GM19043 (cell line): ENCODE measurements at regions not wholly inside any gene's neighbourhood (a gene's known extent, or its start where the extent isn't known, plus 50 kb on each side); places are given as distances from the start of the nearest gene placed in this dataset.

Experiments
- ATAC-seq: cut with Tn5 transposase; IDR thresholded peaks from one replicate; pipeline ENCODE4 v1.9.1; 2021; ENCODE audit warnings: low read depth; ENCODE audit not compliant: unreplicated experiment

DNA sequence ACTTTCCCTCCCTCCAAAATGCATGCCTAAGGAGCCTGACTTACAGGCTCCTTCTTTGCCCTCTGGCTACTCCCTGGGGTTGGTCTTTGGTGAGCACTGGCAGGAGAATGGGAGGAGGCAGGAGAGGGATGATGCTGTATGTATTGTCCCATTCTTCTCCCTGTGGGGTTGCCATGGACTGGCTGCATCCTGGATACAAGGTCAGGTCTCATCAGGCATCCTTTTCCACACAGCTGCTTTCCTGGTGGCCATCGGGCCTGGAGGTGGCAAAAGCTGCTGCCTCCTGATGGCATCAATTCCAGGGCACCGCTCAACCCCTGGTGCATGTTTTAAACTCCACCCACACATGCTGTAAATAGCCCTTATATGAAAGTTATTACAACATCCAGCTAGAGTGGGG lies 257.2 kb downstream of the ETS1 start:
- ATAC-seq = no peak

DNA sequence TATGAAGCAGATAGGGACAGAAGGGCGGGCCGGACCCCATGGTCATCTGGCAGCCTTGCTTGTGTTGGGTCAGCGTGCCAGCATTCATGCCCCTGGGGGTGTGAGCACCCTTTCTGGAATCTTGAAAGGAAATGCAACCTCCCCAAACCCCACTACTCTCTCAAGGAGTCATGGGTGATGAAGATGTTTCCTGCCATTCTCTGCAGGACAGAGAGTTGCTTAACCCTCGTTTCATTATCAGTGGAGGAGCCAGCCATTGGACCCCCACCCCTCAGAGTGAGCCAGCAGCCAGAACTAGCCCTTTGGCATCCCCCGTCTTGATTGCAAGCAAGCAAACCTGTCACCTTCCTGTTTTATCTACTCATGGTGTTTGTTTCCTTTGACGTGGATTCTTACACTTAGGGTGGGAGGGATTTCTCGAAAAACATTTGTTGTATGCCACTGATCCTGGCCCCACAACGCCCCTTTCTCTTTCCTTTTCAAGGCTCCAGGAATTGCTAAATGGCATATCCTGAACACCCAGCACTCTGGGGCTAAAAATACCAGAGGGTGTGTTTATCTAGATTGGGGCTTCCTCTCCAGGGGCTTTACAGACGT lies 258.3 kb downstream of the ETS1 start:
- ATAC-seq = no peak

DNA sequence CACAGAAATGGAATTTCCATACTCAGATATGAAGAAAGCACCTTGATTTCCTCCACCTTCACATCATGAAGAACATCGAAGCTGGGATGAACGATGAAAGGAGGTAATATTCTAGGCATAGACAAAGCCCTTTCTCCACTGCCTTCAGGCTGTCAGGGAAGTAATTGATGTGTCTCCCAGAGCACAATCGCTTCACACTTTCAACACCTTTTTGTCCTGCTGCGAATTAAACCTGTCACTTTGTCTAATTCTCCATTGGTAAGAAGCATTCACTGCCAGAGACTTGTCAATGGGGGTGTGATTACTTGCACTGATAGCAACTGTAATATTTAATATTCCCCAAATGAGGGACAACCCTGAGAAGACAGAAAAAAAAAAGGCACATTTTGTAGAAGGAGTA lies 260.1 kb downstream of the ETS1 start:
- no peak for ATAC-seq

DNA sequence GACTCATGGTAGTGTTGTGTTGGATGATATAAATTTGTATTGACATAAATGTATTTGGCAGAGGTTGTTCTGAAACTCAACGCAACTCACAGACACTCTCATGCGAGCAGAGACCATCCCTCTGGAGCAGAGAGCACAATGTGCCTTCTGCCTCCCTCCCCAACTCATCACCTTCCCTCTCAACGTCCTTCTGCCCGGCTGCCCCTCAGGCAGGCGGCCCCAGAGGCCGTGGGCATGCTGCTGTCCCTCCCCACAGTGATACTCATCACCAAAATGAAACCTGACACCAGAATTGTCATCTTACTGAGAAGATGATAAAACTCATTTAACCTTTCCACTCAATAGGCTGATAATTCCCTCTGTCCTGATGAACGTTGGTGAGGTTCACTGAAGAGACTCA lies 260.6 kb downstream of the ETS1 start:
- no peak for ATAC-seq

DNA sequence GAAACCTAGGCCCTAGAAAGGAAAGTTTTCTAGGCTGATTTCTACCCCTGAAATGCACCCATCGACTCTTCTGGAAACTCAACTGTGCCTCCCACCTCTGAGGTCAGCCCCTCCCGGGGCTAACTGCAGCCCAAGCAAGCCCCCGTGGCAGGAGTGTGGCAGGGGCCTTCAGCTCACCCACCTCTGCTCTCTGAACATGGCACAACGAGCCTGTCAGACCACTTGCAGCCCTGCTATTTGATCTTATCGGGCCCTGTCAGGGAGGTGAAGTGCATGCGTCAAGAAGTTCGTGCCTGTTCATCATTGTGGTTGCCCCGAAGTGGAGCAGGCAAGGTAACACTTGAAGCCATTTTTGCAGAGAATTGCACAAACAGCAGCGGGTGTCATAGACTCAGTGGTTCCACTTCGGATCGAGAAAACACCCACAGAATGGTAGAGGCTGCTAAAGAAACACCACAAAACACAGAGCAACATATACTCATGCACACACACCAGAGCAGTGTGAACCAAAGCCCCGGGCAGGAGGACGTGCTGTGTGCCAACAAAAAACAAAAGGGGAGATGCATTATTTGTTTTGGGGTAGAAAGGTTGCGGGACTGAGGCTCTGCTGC lies 262.7 kb downstream of the ETS1 start:
- no peak for ATAC-seq

DNA sequence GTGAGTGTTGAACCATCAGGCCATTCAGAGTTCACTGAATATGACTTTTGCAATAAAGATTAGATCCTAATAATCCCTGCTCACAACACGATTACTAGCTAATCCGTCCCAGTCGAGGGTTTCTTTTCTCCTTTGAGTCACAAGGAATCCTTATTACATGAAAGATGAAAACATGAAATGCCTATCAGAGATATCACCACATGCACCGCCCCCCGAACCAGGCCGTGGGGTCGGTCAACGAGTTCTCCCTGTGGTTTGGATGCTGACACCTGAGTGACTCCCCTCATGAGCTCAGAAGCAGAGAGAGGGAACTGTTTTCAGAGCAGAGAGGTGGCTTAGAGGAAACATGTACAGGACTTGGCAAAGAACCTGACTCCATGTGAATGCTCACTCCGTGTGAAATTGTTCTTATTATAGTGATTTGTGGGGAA lies 263.3 kb downstream of the ETS1 start:
- no peak for ATAC-seq

DNA sequence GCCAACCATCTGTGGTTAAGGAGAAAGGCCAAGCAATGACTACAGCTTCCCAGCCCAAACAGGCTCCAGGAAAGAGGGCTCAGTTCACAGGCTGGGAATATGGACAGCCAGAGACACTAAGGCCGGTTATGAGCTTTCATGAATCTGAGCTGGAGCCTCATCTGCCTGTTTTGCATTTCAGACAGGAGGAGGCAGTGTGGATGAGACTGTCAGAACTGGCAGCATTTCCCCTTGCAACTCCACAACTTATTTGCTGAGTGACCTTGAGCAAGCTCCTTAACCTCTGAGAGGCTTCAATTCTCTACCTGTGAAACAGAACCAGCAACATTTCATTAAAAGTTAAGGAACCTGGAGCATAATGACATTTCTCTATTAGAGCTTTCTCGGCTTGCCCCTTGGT lies 264.0 kb downstream of the ETS1 start:
- peak; percentile 44 for ATAC-seq

DNA sequence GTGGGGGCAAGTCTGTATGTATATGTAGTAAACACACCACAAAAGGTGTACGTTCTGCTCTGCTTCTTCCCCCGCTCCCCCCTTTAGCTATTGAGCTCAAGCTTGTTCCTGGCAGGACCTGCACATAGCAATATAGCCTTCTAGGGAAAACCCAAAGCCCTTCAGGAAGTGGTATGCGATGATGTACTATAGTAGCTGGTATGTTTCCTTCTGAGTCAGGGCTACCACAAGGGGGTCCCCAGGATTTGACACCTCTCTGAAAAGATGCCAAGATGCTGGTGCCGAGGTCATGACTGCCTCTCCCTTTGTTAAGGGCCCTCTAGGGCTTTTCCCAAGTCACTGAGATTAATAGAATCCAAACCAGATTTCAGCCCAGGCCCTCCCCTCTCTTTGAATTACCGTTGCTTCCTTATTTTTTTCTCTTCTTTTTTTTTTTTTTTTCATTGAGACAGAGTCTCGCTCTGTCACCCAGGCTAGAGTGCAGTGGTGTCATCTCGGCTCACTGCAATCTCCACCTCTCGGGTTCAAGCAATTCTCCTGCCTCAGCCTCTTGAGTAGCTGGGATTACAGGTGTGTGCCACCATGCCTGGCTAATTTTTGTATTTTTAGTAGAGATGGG lies 268.4 kb downstream of the ETS1 start:
- peak; percentile 81 for ATAC-seq

DNA sequence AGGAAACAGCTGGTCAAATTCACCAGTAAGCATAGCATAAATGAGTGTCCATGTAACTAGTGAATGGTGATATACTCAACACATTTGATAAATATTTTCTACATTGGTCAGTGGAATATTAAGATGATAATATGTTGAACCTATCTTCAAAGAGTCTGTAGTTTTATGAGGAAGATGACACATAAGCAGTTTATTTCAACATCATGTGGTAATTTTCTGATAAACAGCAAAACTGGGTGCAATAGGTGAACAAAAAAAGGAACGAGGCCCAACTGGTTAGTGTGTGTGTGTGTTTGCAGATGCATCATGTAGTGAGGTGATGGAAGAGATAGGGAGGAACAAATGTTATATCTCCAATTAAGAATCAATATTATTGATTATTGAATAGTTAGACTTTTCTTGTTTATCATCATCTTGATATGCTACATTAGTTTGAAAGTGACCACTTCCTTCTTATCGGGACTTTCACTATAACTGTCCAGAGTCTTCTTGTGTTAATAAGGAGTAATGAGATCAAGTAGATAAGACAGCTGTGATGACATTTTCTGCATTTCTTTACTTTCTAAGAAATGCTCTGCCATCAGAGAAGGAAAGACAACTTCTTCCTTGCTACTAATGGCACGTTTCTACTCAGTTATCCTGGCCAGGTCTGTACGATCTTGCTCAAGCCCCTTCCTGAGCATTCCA lies 270.7 kb downstream of the ETS1 start:
- ATAC-seq = no peak

DNA sequence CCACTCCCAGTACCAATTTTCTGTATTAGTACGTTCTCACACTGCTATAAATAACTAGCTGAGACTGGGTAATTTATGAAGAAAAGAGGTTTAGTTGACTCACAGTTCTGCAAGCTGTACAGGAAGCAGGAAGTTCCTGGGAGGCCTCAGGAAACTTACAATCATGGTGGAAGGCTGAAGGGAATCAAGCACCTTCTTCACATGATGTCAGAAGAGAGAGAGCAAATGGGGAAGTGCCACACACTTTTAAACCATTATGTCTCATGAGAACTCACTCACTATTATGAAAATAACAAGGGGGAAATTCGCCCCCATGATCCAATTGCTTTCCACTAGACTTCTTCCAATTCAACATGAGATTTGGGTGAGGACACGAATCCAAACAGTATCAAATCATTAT lies 271.4 kb downstream of the ETS1 start:
- ATAC-seq = no peak

DNA sequence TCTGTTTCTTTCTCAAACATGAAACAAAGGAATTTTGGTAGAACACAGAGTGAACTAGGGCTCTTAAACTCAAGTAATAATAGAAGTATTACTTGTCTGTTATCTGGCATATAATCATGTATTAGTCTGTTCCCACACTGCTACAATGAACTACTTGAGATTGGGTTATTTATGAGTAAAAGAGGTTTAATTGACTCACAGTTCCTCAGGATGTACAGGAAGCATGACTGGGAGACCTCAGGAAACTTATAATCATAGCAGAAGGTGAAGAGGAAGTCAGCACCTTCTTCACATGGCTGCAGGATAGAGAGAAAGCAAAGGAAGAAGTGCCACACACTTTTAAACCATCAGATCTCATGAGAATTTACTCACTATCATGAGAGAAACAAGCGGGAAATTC lies 273.4 kb downstream of the ETS1 start:
- no peak for ATAC-seq

DNA sequence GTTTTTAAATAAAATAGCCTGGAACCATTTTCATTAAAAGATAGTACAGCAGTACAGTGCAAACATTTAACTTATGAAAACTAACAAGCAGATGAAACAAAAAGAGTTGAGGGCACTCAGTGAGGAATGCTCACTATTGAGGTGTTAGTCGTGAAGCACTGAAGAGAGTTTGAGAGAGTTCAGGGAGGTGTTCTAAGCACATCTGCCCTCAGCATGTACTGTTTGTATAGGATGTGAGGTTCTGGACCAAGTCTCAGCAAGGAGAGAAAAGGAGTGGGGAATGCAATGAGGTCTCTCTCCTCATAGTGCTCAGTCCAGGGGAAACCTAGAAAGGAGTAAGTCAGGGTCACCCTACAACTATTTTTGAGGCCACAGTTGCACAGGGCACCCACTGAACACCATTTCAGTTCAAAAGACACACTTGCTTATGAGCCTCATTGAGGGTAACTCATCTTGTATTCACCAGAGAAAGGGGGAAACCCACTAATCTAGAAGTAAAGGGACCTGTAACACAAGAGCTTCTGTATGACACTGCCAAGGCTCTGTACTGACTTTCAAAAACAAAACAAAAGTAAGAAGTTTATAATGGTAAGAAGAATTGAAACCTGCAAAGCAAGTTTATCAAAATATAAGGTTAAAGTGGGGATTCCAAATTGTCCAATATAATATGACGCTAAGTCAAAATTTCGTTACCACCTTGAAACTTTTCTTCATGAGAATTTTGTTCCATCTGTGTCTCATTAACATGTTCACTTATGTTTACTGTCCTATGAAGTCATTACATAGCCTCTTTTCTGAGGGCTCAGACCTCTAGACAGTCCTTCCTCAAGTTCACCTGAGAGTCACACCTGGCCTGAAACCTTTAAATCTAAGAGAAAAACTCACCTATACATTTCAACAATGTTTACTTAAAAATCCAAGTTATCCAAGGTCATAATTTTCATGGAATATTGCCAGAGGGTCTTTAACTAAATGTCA lies 275.3 kb downstream of the ETS1 start:
- ATAC-seq = peak; percentile 60

DNA sequence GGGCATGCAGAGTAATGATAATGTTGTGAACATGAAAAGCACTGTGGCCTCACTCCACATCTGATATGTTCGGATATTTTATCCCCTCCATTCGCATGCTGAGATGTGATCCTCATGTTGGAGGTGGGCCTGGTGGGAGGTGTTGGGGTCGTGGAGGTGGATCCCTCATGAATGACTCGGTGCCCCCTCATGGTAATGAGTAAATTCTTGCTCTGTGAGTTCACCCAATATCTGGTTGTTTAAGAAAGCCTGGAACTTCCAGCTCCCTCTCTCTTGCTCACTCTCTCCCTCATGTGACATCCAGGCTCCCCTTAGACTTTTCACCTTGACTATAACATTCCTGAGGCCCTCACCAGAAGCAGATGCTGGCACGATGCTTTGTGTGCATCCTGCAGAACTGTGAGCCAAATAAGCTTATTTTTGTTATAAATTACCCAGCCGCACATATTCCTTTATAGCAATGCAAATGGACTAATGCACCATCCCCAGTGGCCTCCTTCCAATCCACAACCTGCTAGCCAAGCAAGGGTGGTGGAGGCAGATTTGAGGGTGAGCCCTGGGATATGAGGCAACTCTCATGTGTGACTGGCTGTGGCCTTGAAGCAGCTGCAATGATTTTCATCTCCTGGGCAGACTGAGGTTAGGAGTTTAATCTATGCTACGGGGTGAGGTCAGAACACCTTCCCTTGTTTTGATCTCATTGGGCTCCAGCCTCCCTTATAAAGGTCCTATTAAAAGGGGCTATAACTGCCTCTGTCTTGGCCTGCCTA lies 276.5 kb downstream of the ETS1 start:
- ATAC-seq = no peak

DNA sequence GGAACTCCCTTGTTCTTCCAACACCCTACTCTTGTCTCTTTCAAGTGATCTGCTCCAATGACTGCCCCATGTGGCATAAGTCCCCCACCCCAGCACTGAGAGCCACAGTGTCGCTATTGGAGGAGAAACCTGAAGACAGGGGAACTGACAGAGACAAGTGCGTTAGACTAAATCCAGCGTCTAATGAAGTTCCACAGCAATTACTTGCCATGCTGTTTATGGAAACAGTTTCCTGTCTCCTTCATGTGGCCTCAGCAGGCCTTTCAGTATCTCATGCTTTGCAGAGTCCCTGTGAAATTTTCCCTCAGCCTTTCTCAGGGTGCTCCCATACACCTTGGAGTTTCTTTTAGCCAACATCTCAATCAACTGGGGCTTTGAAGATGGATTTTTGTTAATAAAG lies 277.4 kb downstream of the ETS1 start:
- no peak for ATAC-seq

DNA sequence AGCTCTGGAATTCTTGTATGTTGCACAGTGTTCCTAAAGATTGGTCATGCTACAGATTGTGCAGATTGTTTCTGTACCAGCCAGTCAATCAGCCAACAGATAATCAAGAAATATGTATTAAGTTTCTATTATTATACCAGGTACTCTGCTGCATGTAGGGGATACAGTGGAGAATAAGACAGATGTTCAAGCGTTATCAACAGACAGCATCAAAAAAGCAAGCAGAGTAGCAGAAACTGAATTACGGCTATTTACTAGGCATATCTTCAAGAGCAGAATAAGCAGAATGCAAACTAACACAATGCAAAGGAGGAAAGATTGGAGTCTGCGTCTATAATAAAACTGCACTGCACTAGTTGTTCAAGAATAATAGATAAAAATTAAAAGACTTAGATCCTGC lies 278.6 kb downstream of the ETS1 start:
- ATAC-seq = no peak

DNA sequence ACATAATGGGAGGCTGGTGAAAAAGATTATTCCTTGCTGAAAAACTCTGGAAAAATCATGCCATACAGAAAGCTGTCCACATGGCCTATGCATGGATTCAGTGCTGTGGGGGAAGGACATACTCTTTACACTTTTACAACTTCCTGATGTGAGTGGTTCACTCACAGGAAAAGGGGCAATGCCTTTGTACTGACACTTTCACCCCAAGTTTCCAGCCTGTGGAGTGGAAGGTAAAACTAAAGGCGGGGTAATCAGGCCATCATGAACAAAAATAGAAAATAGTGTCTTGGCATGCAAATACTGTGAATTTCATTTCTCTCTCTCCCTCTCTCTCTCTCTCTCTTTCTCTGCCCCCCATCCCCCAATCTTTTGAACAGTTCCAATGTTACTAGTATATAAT lies 281.8 kb downstream of the ETS1 start:
- no peak for ATAC-seq

DNA sequence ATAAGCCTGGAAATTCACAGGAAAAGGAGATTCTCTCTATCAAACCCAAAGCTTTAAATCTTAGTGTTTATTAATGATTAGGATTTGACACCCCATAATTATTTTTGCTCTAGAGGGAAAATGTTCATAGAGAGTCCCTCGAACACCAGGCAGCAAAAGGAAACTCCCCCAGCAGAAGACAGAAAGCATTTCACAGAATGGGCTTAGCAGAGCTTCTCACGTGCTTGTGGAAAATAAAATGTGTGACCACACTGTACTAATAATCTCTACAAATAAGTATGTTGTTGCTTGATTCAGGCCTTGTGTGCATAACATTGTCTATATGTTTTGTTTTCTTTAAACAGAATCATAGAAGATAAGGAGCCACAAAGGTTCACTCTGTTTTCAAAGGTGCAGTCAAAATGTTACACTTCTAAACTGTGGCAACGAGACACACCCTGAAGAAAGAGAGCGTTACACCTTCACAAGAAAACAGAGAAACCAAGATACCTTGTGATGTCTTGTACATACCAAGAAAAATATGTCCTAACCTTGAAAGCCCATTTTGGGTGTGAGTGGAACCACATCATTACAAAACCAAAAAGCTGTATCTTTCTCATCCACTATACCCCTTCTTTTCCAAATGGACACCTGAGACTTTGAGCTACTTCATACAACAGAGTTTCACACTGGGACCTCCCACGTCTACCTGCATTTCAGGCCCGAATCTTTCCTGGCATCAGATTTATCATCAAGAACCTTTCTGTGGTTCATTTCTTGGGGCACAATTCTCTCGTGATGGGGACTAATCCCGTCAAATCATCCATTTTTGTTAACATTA lies 282.5 kb downstream of the ETS1 start:
- no peak for ATAC-seq

DNA sequence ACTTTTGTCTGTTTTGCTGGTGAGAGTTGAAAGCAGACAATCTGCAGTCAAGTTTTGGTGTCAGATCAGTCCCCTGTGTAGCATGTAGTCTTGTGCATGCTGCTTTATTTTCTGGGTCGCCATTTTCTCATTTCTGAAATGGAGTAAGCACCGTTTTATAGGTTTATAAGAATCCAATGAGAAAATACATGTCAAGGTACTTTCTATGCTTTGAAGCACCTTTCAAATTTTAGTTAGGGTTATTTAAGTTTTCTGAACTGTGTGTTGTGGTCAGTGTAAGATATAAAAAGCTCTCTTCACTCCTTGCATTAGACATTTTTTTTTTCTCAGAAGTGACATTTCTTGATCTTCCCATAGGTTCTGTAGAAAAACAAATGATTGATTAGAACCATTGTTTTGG lies 283.2 kb downstream of the ETS1 start:
- ATAC-seq = no peak

DNA sequence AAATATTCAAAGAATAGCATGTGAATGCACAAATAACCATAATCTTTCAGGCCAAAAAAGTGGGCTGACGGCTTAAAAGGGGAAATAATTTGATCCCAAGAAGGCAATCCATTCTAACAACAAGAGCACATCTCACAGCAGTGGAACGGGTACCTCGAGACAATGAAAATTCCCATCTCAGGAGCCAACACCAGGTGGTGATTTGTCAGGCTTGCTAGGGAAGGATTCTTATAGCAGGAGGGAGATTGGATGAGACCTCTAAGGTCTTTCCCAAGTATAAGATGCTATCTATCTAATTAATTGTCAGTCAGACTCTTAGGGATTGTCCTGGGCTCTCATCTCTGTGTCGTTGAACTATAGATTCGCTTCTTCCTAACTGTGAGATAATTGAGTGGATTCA lies 284.0 kb downstream of the ETS1 start:
- no peak for ATAC-seq
